ENCODE measurements at regions not wholly inside any gene's neighbourhood (a gene's known extent, or its start where the extent isn't known, plus 50 kb on each side); places are given as distances from the start of the nearest gene placed in this dataset.

DNA sequence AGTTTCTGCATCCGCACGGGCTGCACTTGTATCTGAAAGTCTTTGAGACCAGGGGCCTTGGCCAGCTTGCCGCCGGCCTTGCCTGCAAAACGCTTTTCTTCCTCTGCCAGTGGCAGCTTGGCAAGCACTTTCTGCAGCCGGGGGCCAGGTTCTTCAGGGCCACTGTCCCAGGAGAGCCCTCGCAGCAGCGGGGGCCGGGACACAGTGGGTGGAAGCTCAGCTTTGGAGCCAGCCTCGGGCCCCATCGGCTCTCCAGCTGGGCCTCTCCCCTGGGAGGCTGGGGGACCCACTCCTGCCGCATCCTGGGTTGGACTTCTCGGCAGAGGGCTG lies 57.5 kb upstream of the LYVE1 start:
- TF ChIP-seq, protein P1, sequence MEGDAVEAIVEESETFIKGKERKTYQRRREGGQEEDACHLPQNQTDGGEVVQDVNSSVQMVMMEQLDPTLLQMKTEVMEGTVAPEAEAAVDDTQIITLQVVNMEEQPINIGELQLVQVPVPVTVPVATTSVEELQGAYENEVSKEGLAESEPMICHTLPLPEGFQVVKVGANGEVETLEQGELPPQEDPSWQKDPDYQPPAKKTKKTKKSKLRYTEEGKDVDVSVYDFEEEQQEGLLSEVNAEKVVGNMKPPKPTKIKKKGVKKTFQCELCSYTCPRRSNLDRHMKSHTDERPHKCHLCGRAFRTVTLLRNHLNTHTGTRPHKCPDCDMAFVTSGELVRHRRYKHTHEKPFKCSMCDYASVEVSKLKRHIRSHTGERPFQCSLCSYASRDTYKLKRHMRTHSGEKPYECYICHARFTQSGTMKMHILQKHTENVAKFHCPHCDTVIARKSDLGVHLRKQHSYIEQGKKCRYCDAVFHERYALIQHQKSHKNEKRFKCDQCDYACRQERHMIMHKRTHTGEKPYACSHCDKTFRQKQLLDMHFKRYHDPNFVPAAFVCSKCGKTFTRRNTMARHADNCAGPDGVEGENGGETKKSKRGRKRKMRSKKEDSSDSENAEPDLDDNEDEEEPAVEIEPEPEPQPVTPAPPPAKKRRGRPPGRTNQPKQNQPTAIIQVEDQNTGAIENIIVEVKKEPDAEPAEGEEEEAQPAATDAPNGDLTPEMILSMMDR (conservative IDR thresholded peaks at IDR 0.05): no peak
- TF ChIP-seq EZH2 (IDR thresholded peaks at IDR 0.05; ENCODE audit: low read depth): no peak

Measured in PC-9 (cell line).